HEK293T (cell line): ENCODE measurements at regions not wholly inside any gene's neighbourhood (a gene's known extent, or its start where the extent isn't known, plus 50 kb on each side); places are given as distances from the start of the nearest gene placed in this dataset.

Experiments used
- BHLHE40 ChIP-seq: fragments of 450-650 bp; IDR thresholded peaks from 2 replicates; pipeline ENCODE4 v1.6.1; 2016; ENCODE audit warnings: mild to moderate bottlenecking, moderate library complexity, borderline replicate concordance
- CTBP1 ChIP-seq: fragments of 450-650 bp; IDR thresholded peaks from 2 replicates; pipeline ENCODE4 v1.6.1; 2016; ENCODE audit warnings: borderline replicate concordance
- FOXK2 ChIP-seq: fragments of 450-650 bp; IDR thresholded peaks from 2 replicates; pipeline ENCODE4 v1.6.1; 2016; ENCODE audit warnings: mild to moderate bottlenecking
- L3MBTL2 ChIP-seq: fragments of 450-650 bp; conservative IDR thresholded peaks from 2 replicates; pipeline ENCODE4 v1.6.1; 2016; ENCODE audit warnings: mild to moderate bottlenecking
- LEF1 ChIP-seq: fragments of 450-650 bp; IDR thresholded peaks from 2 replicates; pipeline ENCODE4 v1.6.1; 2017; ENCODE audit warnings: mild to moderate bottlenecking, borderline replicate concordance
- NFRKB ChIP-seq: fragments of 450-650 bp; IDR thresholded peaks from 2 replicates; pipeline ENCODE4 v1.6.1; 2016; ENCODE audit warnings: mild to moderate bottlenecking, moderate library complexity
- SP1 ChIP-seq: fragments of 450-650 bp; IDR thresholded peaks from 2 replicates; pipeline ENCODE4 v1.6.1; 2017

- no peak for TF ChIP-seq BHLHE40
- no peak for TF ChIP-seq LEF1
- no peak for TF ChIP-seq L3MBTL2
- TF ChIP-seq NFRKB: no peak
- no peak for TF ChIP-seq FOXK2
- no peak for TF ChIP-seq SP1
- TF ChIP-seq CTBP1: no peak
Observed at GRCh38 chr3:72536206-72536877, 311.9 kb downstream of the SHQ1 start.
